PFSK-1 (cell line): ENCODE measurements at regions not wholly inside any gene's neighbourhood (a gene's known extent, or its start where the extent isn't known, plus 50 kb on each side); places are given as distances from the start of the nearest gene placed in this dataset.

ENCODE experiments used
- FOXP2 ChIP-seq: optimal IDR thresholded peaks from 2 replicates; pipeline ENCODE3; 2011; ENCODE audit warnings: borderline replicate concordance, control low read depth, inconsistent platforms; ENCODE audit not compliant: insufficient read depth; ENCODE audit errors: extremely low read length, extremely low read depth
- POLR2AphosphoS5 ChIP-seq: IDR thresholded peaks from 2 replicates; pipeline ENCODE4 v1.6.1; 2012; ENCODE audit warnings: low read depth, mild to moderate bottlenecking, control low read depth, low read length, moderate library complexity
- REST ChIP-seq, 2 experiments: IDR thresholded peaks; 2 replicates each; pipeline versions ENCODE4 v1.6.1 to v1.8.0; 2011 to 2012; ENCODE audit warnings: low read depth in 2 of 2, low read length in 2 of 2, control low read depth in 1 of 2, inconsistent platforms in 1 of 2, mild to moderate bottlenecking in 1 of 2, moderate library complexity in 1 of 2; ENCODE audit not compliant: insufficient read depth in 1 of 2
- SIN3A ChIP-seq: IDR thresholded peaks from 2 replicates; pipeline ENCODE4 v1.6.1; 2012; ENCODE audit warnings: mild to moderate bottlenecking, low read length, moderate library complexity, borderline replicate concordance; ENCODE audit not compliant: insufficient read depth
- TAF1 ChIP-seq: IDR thresholded peaks from 2 replicates; pipeline ENCODE4 v1.6.1; 2012; ENCODE audit warnings: low read length, control low read depth, borderline replicate concordance; ENCODE audit not compliant: insufficient read depth

- TF ChIP-seq FOXP2 (no peak), REST (IDR thresholded peaks at IDR 0.05; ENCODE audit: insufficient read depth in 1 of 2, low read depth in 2 of 2, low read length in 2 of 2) (no peak), POLR2AphosphoS5 (no peak), TAF1 (no peak), SIN3A (no peak)
Measured at GRCh38 chr3:64884536-64884935, 196.7 kb upstream of the ADAMTS9 start.
